Activated T-cell treated with anti-CD3 and anti-CD28 coated beads for 48 hours (primary cell): ENCODE measurements at regions not wholly inside any gene's neighbourhood (a gene's known extent, or its start where the extent isn't known, plus 50 kb on each side); places are given as distances from the start of the nearest gene placed in this dataset.

Source experiments
- DNase-seq: peaks from one replicate; pipeline ENCODE4 v3.0.0-alpha.2; 2020; ENCODE audit warnings: low read depth

GRCh38 chr1:195376190-195376589 is 1232.0 kb downstream of the KCNT2 start:
- no peak for DNase-seq

- DNase-seq, result no peak
These were observed 1234.4 kb downstream of the KCNT2 start for GRCh38 chr1:195373856-195374255.

- DNase-seq, result no peak
These were observed 1263.1 kb downstream of the KCNT2 start for GRCh38 chr1:195345149-195345548.

GRCh38 chr1:195337646-195338045 is 1270.6 kb downstream of the KCNT2 start:
- no peak for DNase-seq

GRCh38 chr1:195336812-195337211 is 1271.4 kb downstream of the KCNT2 start:
- DNase-seq, result no peak

- DNase-seq, result no peak
These were observed 1272.7 kb downstream of the KCNT2 start for GRCh38 chr1:195335541-195335940.

GRCh38 chr1:195332102-195332501 is 1276.1 kb downstream of the KCNT2 start:
- no peak for DNase-seq

GRCh38 chr1:195328681-195329080 is 1279.6 kb downstream of the KCNT2 start:
- DNase-seq, result no peak

GRCh38 chr1:195328102-195328501 is 1280.1 kb downstream of the KCNT2 start:
- no peak for DNase-seq

- DNase-seq, result no peak
These were observed 1280.9 kb downstream of the KCNT2 start for GRCh38 chr1:195327361-195327760.

GRCh38 chr1:195326325-195326724 is 1281.9 kb downstream of the KCNT2 start:
- no peak for DNase-seq

- no peak for DNase-seq
These were observed 1283.1 kb downstream of the KCNT2 start for GRCh38 chr1:195325181-195325580.

- DNase-seq, result no peak
These were observed 1302.0 kb downstream of the KCNT2 start for GRCh38 chr1:195306281-195306680.

GRCh38 chr1:195294911-195295310 is 1313.3 kb downstream of the KCNT2 start:
- no peak for DNase-seq

GRCh38 chr1:195278644-195279043 is 1329.6 kb downstream of the KCNT2 start:
- no peak for DNase-seq

GRCh38 chr1:195275710-195276109 is 1332.5 kb downstream of the KCNT2 start:
- no peak for DNase-seq

- no peak for DNase-seq
These were observed 1356.3 kb downstream of the KCNT2 start for GRCh38 chr1:195251900-195252299.

GRCh38 chr1:195243492-195243891 is 1364.7 kb downstream of the KCNT2 start:
- no peak for DNase-seq

GRCh38 chr1:195241066-195241465 is 1367.2 kb downstream of the KCNT2 start:
- no peak for DNase-seq

- no peak for DNase-seq
These were observed 1369.9 kb downstream of the KCNT2 start for GRCh38 chr1:195238313-195238712.

- DNase-seq, result no peak
These were observed 1371.0 kb downstream of the KCNT2 start for GRCh38 chr1:195236991-195237889.

- DNase-seq, result no peak
These were observed 1389.6 kb downstream of the KCNT2 start for GRCh38 chr1:195218428-195219212.

- no peak for DNase-seq
These were observed 1406.0 kb downstream of the KCNT2 start for GRCh38 chr1:195202241-195202640.
